HCT116 (cell line): ENCODE measurements at regions not wholly inside any gene's neighbourhood (a gene's known extent, or its start where the extent isn't known, plus 50 kb on each side); places are given as distances from the start of the nearest gene placed in this dataset.

Experiments
- ATAC-seq: fragments of 200-7000 bp; cut with Tn5 transposase; 2 replicates; pipeline ENCODE4 v1.9.1; 2020; ENCODE audit warnings: mild to moderate bottlenecking, moderate library complexity
- BruUV-seq: library from RNA; stranded (reverse); fragments of 400-500 nt; replicated peaks from 2 replicates; lab custom pipeline; 2021; lab: Mats Ljungman, UMichigan
- CTCF ChIA-PET: fragments of 300-600 bp; sonication (Branson Sonifier 250); formaldehyde crosslinking; loops from one replicate; lab custom pipeline; 2021; ENCODE audit warnings: antibody characterized with exemption; lab: Charles Lee
- POLR2A ChIA-PET: fragments of 300-600, 350-600 bp; sonication (Branson Sonifier 250); formaldehyde crosslinking; loops from one replicate; lab custom pipeline; 2021; ENCODE audit warnings: antibody characterized with exemption; lab: Charles Lee
- RAD21 ChIA-PET, 2 experiments: fragments of 300-600 bp; sonication (Branson Sonifier 250); formaldehyde crosslinking; loops; one replicate each; lab custom pipeline; 2023; ENCODE audit warnings: low total read pairs in 2 of 2; ENCODE audit not compliant: uncharacterized antibody in 2 of 2, unreplicated experiment in 2 of 2, low non-redundant PET in 1 of 2; lab: Charles Lee
- DNase-seq: peaks from one replicate; pipeline ENCODE4 v3.0.0-alpha.2; 2010; ENCODE audit warnings: low read depth, low spot score
- H2AFZ ChIP-seq: fragments of 200-600 bp; shearing (Covaris generic), sonication (generic); 2 replicates; pipeline ENCODE4 v1.6.1; 2017; ENCODE audit warnings: low read depth, mixed run types, mixed read lengths, antibody characterized with exemption, low read length; ENCODE audit not compliant: poor library complexity, severe bottlenecking
- H3K27ac ChIP-seq: 2 replicates; pipeline ENCODE4 v1.5.1; 2012; ENCODE audit warnings: low read depth, low read length
- H3K27me3 ChIP-seq: fragments of 200-600 bp; sonication (generic); 2 replicates; pipeline ENCODE4 v1.6.1; 2016; ENCODE audit warnings: mixed run types, low read length, mixed read lengths; ENCODE audit not compliant: insufficient read depth
- H3K36me3 ChIP-seq, 2 experiments: fragments of 200-500 bp in 1 of 2; fragments of 200-600 bp in 1 of 2; sonication (Bioruptor generic) in 1 of 2; sonication (generic) in 1 of 2; 2 replicates each; pipeline versions ENCODE4 v1.5.1 to v1.6.1; 2014 to 2016; ENCODE audit warnings: low read length in 2 of 2, inconsistent platforms in 1 of 2, mixed read lengths in 1 of 2, mixed run types in 1 of 2; ENCODE audit not compliant: insufficient read depth in 2 of 2, control insufficient read depth in 1 of 2
- H3K4me1 ChIP-seq, 2 experiments: fragments of 200-600 bp in 1 of 2; sonication (generic) in 1 of 2; 2 replicates each; pipeline versions ENCODE4 v1.5.1 to v1.6.1; 2012 to 2017; ENCODE audit warnings: low read length in 2 of 2, inconsistent platforms in 1 of 2, mild to moderate bottlenecking in 1 of 2, mixed read lengths in 1 of 2, mixed run types in 1 of 2, moderate library complexity in 1 of 2; ENCODE audit not compliant: insufficient read depth in 2 of 2, control insufficient read depth in 1 of 2
- H3K4me2 ChIP-seq: fragments of 200-600 bp; sonication (generic); 2 replicates; pipeline ENCODE4 v1.6.1; 2017; ENCODE audit warnings: mixed run types, low read length, mixed read lengths
- H3K4me3 ChIP-seq, 2 experiments: fragments of 200-600 bp in 1 of 2; sonication (generic) in 1 of 2; replicated peaks in 1 of 2; 2 replicates each; pipeline ENCODE4 v1.5.1; 2011 to 2016; ENCODE audit warnings: low read length in 2 of 2, control low read depth in 1 of 2, low read depth in 1 of 2, mild to moderate bottlenecking in 1 of 2, mixed read lengths in 1 of 2, mixed run types in 1 of 2
- H3K79me2 ChIP-seq: fragments of 200-600 bp; sonication (generic); 2 replicates; pipeline ENCODE4 v1.6.1; 2017; ENCODE audit warnings: mild to moderate bottlenecking, mixed run types, low read length, moderate library complexity, mixed read lengths; ENCODE audit not compliant: insufficient read depth
- H3K9ac ChIP-seq: fragments of 200-600 bp; sonication (generic); 2 replicates; pipeline ENCODE4 v1.6.1; 2016; ENCODE audit warnings: low read length, mixed read lengths
- H3K9me2 ChIP-seq: fragments of 200-600 bp; sonication (generic), shearing (Covaris generic); 2 replicates; pipeline ENCODE4 v1.6.1; 2017; ENCODE audit warnings: mixed run types, mild to moderate bottlenecking, moderate library complexity; ENCODE audit not compliant: insufficient read depth
- H3K9me3 ChIP-seq, 2 experiments: fragments of 200-500 bp in 1 of 2; fragments of 200-600 bp in 1 of 2; sonication (Bioruptor generic) in 1 of 2; sonication (generic) in 1 of 2; 2 replicates each; pipeline ENCODE4 v1.6.1; 2014 to 2017; ENCODE audit warnings: low read length in 2 of 2, mixed read lengths in 2 of 2, inconsistent platforms in 1 of 2, low read depth in 1 of 2, mild to moderate bottlenecking in 1 of 2, mixed run types in 1 of 2, moderate library complexity in 1 of 2; ENCODE audit not compliant: control insufficient read depth in 1 of 2, insufficient read depth in 1 of 2
- H4K20me1 ChIP-seq: fragments of 200-600 bp; sonication (generic), shearing (Covaris generic); 2 replicates; pipeline ENCODE4 v1.6.1; 2017; ENCODE audit warnings: mixed run types, mild to moderate bottlenecking, moderate library complexity; ENCODE audit not compliant: insufficient read depth
- CTCF ChIP-seq, 3 experiments: fragments of 200-600 bp in 1 of 3; sonication (generic) in 1 of 3; IDR thresholded peaks in 2 of 3; conservative IDR thresholded peaks in 1 of 3; 2 replicates each; pipeline ENCODE4 v1.5.1; 2012 to 2017; ENCODE audit warnings: low read depth in 2 of 3, low read length in 2 of 3, antibody characterized with exemption in 1 of 3, borderline replicate concordance in 1 of 3, control low read depth in 1 of 3, mild to moderate bottlenecking in 1 of 3, mixed read lengths in 1 of 3, mixed run types in 1 of 3, moderate library complexity in 1 of 3; ENCODE audit not compliant: insufficient read depth in 1 of 3
- EZH2 ChIP-seq: fragments of 200-600 bp; sonication (generic); IDR thresholded peaks from 2 replicates; pipeline ENCODE4 v1.6.1; 2017; ENCODE audit warnings: antibody characterized with exemption, mixed run types
- EZH2phosphoT487 ChIP-seq: fragments of 200-600 bp; IDR thresholded peaks from 2 replicates; pipeline ENCODE4 v1.6.1; 2018; ENCODE audit warnings: antibody characterized with exemption, borderline replicate concordance
- MAX ChIP-seq: IDR thresholded peaks from 2 replicates; pipeline ENCODE4 v1.6.1; 2012
- POLR2A ChIP-seq: IDR thresholded peaks from 2 replicates; pipeline ENCODE4 v1.7.0; 2011; ENCODE audit warnings: borderline replicate concordance; ENCODE audit not compliant: insufficient read depth, insufficient read length; ENCODE audit errors: extremely low read depth
- SIN3A ChIP-seq: IDR thresholded peaks from 2 replicates; pipeline ENCODE4 v1.6.1; 2012; ENCODE audit warnings: low read depth
- SRF ChIP-seq: IDR thresholded peaks from 2 replicates; pipeline ENCODE4 v1.6.1; 2012; ENCODE audit warnings: low read depth
- YY1 ChIP-seq: IDR thresholded peaks from 2 replicates; pipeline ENCODE4 v1.6.1; 2011; ENCODE audit warnings: low read length, low read depth, moderate library complexity, mild to moderate bottlenecking; ENCODE audit not compliant: insufficient replicate concordance; ENCODE audit errors: extremely low read depth
- ZFX ChIP-seq: fragments of 450-650 bp; IDR thresholded peaks from 2 replicates; pipeline ENCODE4 v1.6.1; 2017
- intact Hi-C: fragments of 100-400 bp; cut with micrococcal nuclease; formaldehyde crosslinking; loops from 2 replicates; pipeline ENCODE4 v1.10.0; 2022

GRCh38 chr10:91163269-91163868 is 57.1 kb upstream of the PCGF5 start:
- ChIA-PET CTCF (no interaction called here), POLR2A (interaction anchor here (0.6 kb wide), 1 partner anchor 119 kb away, joined by 3 read pairs; no protein-coding TSS in a partner anchor), RAD21 (interaction anchor here in 1 of 2 experiments (0.8 kb wide), 1 partner anchor 87 kb away, joined by 3 read pairs; no protein-coding TSS in a partner anchor)
- Histone ChIP-seq H3K27ac (peak overlapping the region; percentile 77), H3K79me2 (peaks cover 39% of the 10 kb centered on the region), H3K36me3 (no peaks in the 10 kb centered on the region), H3K4me3 (peak overlapping the region; percentile 60 to 71), H3K4me2 (peak overlapping the region; percentile 79), H3K9me2 (no peaks in the 10 kb centered on the region), H3K9me3 (no peaks in the 10 kb centered on the region), H3K9ac (peak overlapping the region; percentile 67), H4K20me1 (no peaks in the 10 kb centered on the region), H2AFZ (no peak overlapping the region), H3K4me1 (peaks cover 0 to 16% of the 10 kb centered on the region in 2 experiments; a peak in 2 of 4 replicates), H3K27me3 (no peaks in the 10 kb centered on the region)
- ATAC-seq (peak; percentile 61), DNase-seq (peak; percentile 12)
- no TSS peak for BruUV-seq
- intact Hi-C loops, result no loop called here
- TF ChIP-seq EZH2 (no peak), POLR2A (no peak), ZFX (peak; percentile 58), YY1 (no peak), SIN3A (no peak), SRF (no peak), CTCF (IDR thresholded peaks at IDR 0.05 in 2 of 3, conservative IDR thresholded peaks at IDR 0.05 in 1 of 3; ENCODE audit: borderline replicate concordance in 1 of 3, insufficient read depth in 1 of 3, low read depth in 2 of 3, low read length in 2 of 3) (no peak), MAX (0 out of 2 replicates have a peak, but pooled peaks have one; percentile 22), EZH2phosphoT487 (no peak)
